HUES64 (cell line): ENCODE measurements at regions not wholly inside any gene's neighbourhood (a gene's known extent, or its start where the extent isn't known, plus 50 kb on each side); places are given as distances from the start of the nearest gene placed in this dataset.
"Not testable (repeated sequence)": the region's sequence is repeated elsewhere in the genome, so short reads cannot be mapped to it uniquely, and the experiment has no call there.

Experiments
- H3K27ac ChIP-seq: 2 replicates; pipeline ENCODE4 v1.7.0; 2013; ENCODE audit warnings: low read depth, low read length, inconsistent platforms
- H3K27me3 ChIP-seq: 2 replicates; pipeline ENCODE4 v1.6.1; 2013; ENCODE audit warnings: mild to moderate bottlenecking, low read length; ENCODE audit not compliant: insufficient read depth
- H3K36me3 ChIP-seq: 2 replicates; pipeline ENCODE4 v1.6.1; 2013; ENCODE audit warnings: mild to moderate bottlenecking, low read length; ENCODE audit not compliant: insufficient read depth
- H3K4me1 ChIP-seq: 2 replicates; pipeline ENCODE4 v1.6.1; 2013; ENCODE audit warnings: mild to moderate bottlenecking, low read length, moderate library complexity; ENCODE audit not compliant: insufficient read depth
- H3K4me3 ChIP-seq: 2 replicates; pipeline ENCODE4 v1.5.1; 2013; ENCODE audit warnings: mild to moderate bottlenecking, low read length, moderate library complexity
- H3K9ac ChIP-seq: 2 replicates; pipeline ENCODE4 v1.6.1; 2013; ENCODE audit warnings: mild to moderate bottlenecking, low read depth, low read length
- H3K9me3 ChIP-seq: 2 replicates; pipeline ENCODE4 v1.6.1; 2013; ENCODE audit warnings: low read depth, low read length; ENCODE audit not compliant: insufficient read depth
- WGBS: fragments of 150-250, 120-280 bp; methylation state at CpG from one replicate; pipeline ENCODE4 v1.1.7; 2013; ENCODE audit warnings: missing lambda C conversion rate; 5-methylcytosine and 5-hydroxymethylcytosine counted together

- Histone ChIP-seq H3K27ac (no peak overlapping the region), H3K27me3 (peaks cover 22% of the 10 kb centered on the region), H3K4me3 (no peak overlapping the region), H3K36me3 (no peaks in the 10 kb centered on the region), H3K9ac (no peak overlapping the region), H3K9me3 (no peaks in the 10 kb centered on the region), H3K4me1 (no peaks in the 10 kb centered on the region; the same call in 1 of the 2 replicates)
- 42% methylated on average over 3 of the region's 3 CpGs for WGBS
These were observed 51.1 kb upstream of the SLC8A3 start for GRCh38 chr14:70239802-70240201.

- H3K9me3 ChIP-seq, H3K4me3 ChIP-seq, H3K4me1 ChIP-seq, H3K27ac ChIP-seq, H3K36me3 ChIP-seq, H3K9ac ChIP-seq: not testable (repeated sequence)
- WGBS: 100% methylated on average over 1 of the region's 1 CpG
- H3K27me3 ChIP-seq: peaks cover 22% of the 10 kb centered on the region
These were observed 49.9 kb upstream of the SLC8A3 start for GRCh38 chr14:70238635-70239034.
